DOHH2 (cell line): ENCODE measurements at regions not wholly inside any gene's neighbourhood (a gene's known extent, or its start where the extent isn't known, plus 50 kb on each side); places are given as distances from the start of the nearest gene placed in this dataset.

Experiments
- H3F3A ChIP-seq: fragments of 200-600 bp; sonication (generic), shearing (Covaris generic); 2 replicates; pipeline ENCODE4 v1.6.0; 2016; ENCODE audit warnings: antibody characterized with exemption, mild to moderate bottlenecking; ENCODE audit not compliant: control insufficient read depth, insufficient read depth
- H3K27ac ChIP-seq: fragments of 200-600 bp; sonication (generic); 2 replicates; pipeline ENCODE4 v1.5.1; 2014; ENCODE audit warnings: low read depth, mild to moderate bottlenecking, low read length, moderate library complexity
- H3K27me3 ChIP-seq: fragments of 200-600 bp; sonication (generic); 2 replicates; pipeline ENCODE4 v1.6.1; 2014; ENCODE audit warnings: mild to moderate bottlenecking, low read length, mixed read lengths; ENCODE audit not compliant: control insufficient read depth
- H3K36me3 ChIP-seq: fragments of 200-600 bp; sonication (generic); 2 replicates; pipeline ENCODE4 v1.6.1; 2014; ENCODE audit warnings: mild to moderate bottlenecking, low read length, moderate library complexity, mixed read lengths; ENCODE audit not compliant: control insufficient read depth
- H3K4me1 ChIP-seq: fragments of 200-600 bp; sonication (generic); 2 replicates; pipeline ENCODE4 v1.6.1; 2014; ENCODE audit warnings: mild to moderate bottlenecking, low read length, mixed read lengths; ENCODE audit not compliant: control insufficient read depth
- H3K4me2 ChIP-seq: fragments of 200-600 bp; sonication (generic); 2 replicates; pipeline ENCODE4 v1.6.0; 2014; ENCODE audit warnings: mild to moderate bottlenecking, low read length, moderate library complexity
- H3K4me3 ChIP-seq: fragments of 200-600 bp; sonication (generic); 2 replicates; pipeline ENCODE4 v1.5.1; 2014; ENCODE audit warnings: mild to moderate bottlenecking, low read length, mixed read lengths
- H3K79me2 ChIP-seq: fragments of 200-600 bp; sonication (generic); 2 replicates; pipeline ENCODE4 v1.6.1; 2014; ENCODE audit warnings: mild to moderate bottlenecking, low read length, mixed read lengths; ENCODE audit not compliant: control insufficient read depth
- H3K9me2 ChIP-seq: fragments of 200-600 bp; sonication (generic); replicated peaks from 2 replicates; pipeline ENCODE4 v1.6.1; 2014; ENCODE audit warnings: mild to moderate bottlenecking, low read length, mixed read lengths; ENCODE audit not compliant: control insufficient read depth
- H3K9me3 ChIP-seq: fragments of 200-600 bp; sonication (generic); 2 replicates; pipeline ENCODE4 v1.6.1; 2014; ENCODE audit warnings: antibody characterized with exemption, low read length, mixed read lengths; ENCODE audit not compliant: control insufficient read depth, insufficient read depth
- H4K20me1 ChIP-seq: fragments of 200-600 bp; sonication (generic); 2 replicates; pipeline ENCODE4 v1.6.0; 2014; ENCODE audit warnings: low read depth, mild to moderate bottlenecking, antibody characterized with exemption, low read length, moderate library complexity; ENCODE audit not compliant: control insufficient read depth, insufficient read depth
- EZH2phosphoT487 ChIP-seq: fragments of 200-600 bp; sonication (generic); IDR thresholded peaks from 2 replicates; pipeline ENCODE4 v1.6.1; 2017; ENCODE audit warnings: borderline replicate concordance, mild to moderate bottlenecking, antibody characterized with exemption, low read length, moderate library complexity, mixed read lengths
- TF ChIP-seq, protein P1 (sequence below): fragments of 200-600 bp; sonication (generic); IDR thresholded peaks from one replicate; pipeline ENCODE4 v1.5.1; 2014; ENCODE audit warnings: antibody characterized with exemption, mild to moderate bottlenecking, low read depth, low read length; ENCODE audit not compliant: poor library complexity, severe bottlenecking

GRCh38 chr3:59418836-59419235 is 369.0 kb upstream of the CFAP20DC start:
- H3K9me3 ChIP-seq = no peaks in the 10 kb centered on the region
- TF ChIP-seq, protein P1, sequence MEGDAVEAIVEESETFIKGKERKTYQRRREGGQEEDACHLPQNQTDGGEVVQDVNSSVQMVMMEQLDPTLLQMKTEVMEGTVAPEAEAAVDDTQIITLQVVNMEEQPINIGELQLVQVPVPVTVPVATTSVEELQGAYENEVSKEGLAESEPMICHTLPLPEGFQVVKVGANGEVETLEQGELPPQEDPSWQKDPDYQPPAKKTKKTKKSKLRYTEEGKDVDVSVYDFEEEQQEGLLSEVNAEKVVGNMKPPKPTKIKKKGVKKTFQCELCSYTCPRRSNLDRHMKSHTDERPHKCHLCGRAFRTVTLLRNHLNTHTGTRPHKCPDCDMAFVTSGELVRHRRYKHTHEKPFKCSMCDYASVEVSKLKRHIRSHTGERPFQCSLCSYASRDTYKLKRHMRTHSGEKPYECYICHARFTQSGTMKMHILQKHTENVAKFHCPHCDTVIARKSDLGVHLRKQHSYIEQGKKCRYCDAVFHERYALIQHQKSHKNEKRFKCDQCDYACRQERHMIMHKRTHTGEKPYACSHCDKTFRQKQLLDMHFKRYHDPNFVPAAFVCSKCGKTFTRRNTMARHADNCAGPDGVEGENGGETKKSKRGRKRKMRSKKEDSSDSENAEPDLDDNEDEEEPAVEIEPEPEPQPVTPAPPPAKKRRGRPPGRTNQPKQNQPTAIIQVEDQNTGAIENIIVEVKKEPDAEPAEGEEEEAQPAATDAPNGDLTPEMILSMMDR = no peak
- no peaks in the 10 kb centered on the region for H4K20me1 ChIP-seq
- H3K27ac ChIP-seq = no peak overlapping the region
- H3K4me2 ChIP-seq = no peak overlapping the region
- no peaks in the 10 kb centered on the region for H3K36me3 ChIP-seq
- no peaks in the 10 kb centered on the region for H3K27me3 ChIP-seq
- H3K9me2 ChIP-seq = no peaks in the 10 kb centered on the region
- H3K79me2 ChIP-seq = no peaks in the 10 kb centered on the region
- H3K4me3 ChIP-seq = no peak overlapping the region
- H3F3A ChIP-seq = no peaks in the 10 kb centered on the region
- H3K4me1 ChIP-seq = no peaks in the 10 kb centered on the region

DNA sequence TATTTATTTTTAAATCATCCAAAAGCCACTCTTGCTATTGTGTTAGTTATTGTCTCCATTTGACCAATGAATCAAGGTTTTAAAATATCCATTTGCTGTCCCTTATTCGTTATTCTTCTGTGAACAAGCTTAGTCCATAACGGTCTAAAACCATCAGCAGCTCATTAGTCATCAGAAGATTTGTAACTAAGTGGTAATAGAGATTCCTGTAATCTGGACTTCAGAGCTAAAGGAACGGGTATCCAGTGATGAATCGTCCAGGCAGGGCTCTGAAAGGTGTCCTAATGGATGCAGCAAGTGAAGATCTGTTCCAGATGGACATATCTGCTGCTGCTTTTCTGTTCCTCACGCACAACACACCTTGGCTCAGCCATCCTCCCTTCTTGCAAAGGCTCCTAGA is 362.7 kb upstream of the CFAP20DC start:
- H3K4me3 ChIP-seq = no peak overlapping the region
- H4K20me1 ChIP-seq = no peaks in the 10 kb centered on the region
- no peak for TF ChIP-seq EZH2phosphoT487
- TF ChIP-seq, protein P1 = no peak

GRCh38 chr3:59411694-59412093 is 361.9 kb upstream of the CFAP20DC start:
- H3K4me3 ChIP-seq = no peak overlapping the region
- H3F3A ChIP-seq = no peaks in the 10 kb centered on the region
- TF ChIP-seq EZH2phosphoT487 = no peak
- TF ChIP-seq, protein P1 = no peak
- H3K27ac ChIP-seq = no peak overlapping the region
- H3K4me1 ChIP-seq = no peaks in the 10 kb centered on the region
- H3K79me2 ChIP-seq = no peaks in the 10 kb centered on the region
- H3K27me3 ChIP-seq = no peaks in the 10 kb centered on the region
- no peaks in the 10 kb centered on the region for H3K9me2 ChIP-seq
- H3K36me3 ChIP-seq = no peaks in the 10 kb centered on the region
- no peak overlapping the region for H3K4me2 ChIP-seq
- no peaks in the 10 kb centered on the region for H4K20me1 ChIP-seq
- H3K9me3 ChIP-seq = no peaks in the 10 kb centered on the region

More for the DNA sequence above, 362.7 kb upstream of the CFAP20DC start:
- no peak overlapping the region for H3K27ac ChIP-seq
- no peaks in the 10 kb centered on the region for H3K36me3 ChIP-seq
- no peaks in the 10 kb centered on the region for H3K27me3 ChIP-seq
- no peaks in the 10 kb centered on the region for H3K9me2 ChIP-seq
- no peak overlapping the region for H3K4me2 ChIP-seq
- no peaks in the 10 kb centered on the region for H3K79me2 ChIP-seq
- no peaks in the 10 kb centered on the region for H3F3A ChIP-seq
- H3K9me3 ChIP-seq = no peaks in the 10 kb centered on the region
- no peaks in the 10 kb centered on the region for H3K4me1 ChIP-seq

GRCh38 chr3:59411186-59411585 is 361.4 kb upstream of the CFAP20DC start:
- Histone ChIP-seq H4K20me1 (no peaks in the 10 kb centered on the region), H3K9me2 (no peaks in the 10 kb centered on the region), H3K27me3 (no peaks in the 10 kb centered on the region), H3K4me2 (no peak overlapping the region), H3K4me1 (no peaks in the 10 kb centered on the region), H3K79me2 (no peaks in the 10 kb centered on the region), H3K9me3 (no peaks in the 10 kb centered on the region), H3K27ac (no peak overlapping the region), H3K36me3 (no peaks in the 10 kb centered on the region), H3F3A (no peaks in the 10 kb centered on the region), H3K4me3 (no peak overlapping the region)
- TF ChIP-seq, protein P1 = no peak
- TF ChIP-seq EZH2phosphoT487 = no peak
